ENCODE measurements at regions not wholly inside any gene's neighbourhood (a gene's known extent, or its start where the extent isn't known, plus 50 kb on each side); places are given as distances from the start of the nearest gene placed in this dataset.

DNA sequence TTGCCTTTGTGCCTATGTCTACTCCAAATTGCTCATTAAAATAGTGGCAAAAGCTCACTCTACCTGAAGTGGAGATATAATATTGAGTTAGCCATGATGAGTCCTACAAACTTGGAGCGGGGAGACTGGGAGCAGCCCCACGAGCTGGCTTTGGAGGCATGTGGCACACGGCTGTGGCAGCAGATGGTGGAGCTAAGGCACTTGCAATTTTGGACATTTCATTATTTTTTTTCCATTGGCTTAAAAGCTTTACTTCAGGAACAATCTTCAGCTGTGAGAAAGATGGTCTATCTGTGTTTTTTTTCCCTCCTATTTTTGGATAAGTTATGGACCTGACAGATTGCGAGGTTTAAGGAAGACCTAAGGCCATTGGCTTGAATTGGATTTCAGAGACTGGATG lies 578.3 kb downstream of the CMPK2 start:
- Histone ChIP-seq H3K18ac (ENCODE audit: low read length) (no peak overlapping the region), H2BK15ac (replicated peaks; ENCODE audit: low read depth) (no peak overlapping the region), H3K36me3 (ENCODE audit: control insufficient read depth, insufficient read depth, low read length) (no peaks in the 10 kb centered on the region), H3K4me3 (ENCODE audit: low read length) (no peak overlapping the region), H3K4me2 (ENCODE audit: low read length) (no peak overlapping the region), H3K79me2 (ENCODE audit: control insufficient read depth, insufficient read depth, low read length) (no peaks in the 10 kb centered on the region), H3K23ac (ENCODE audit: low read length) (no peak overlapping the region), H4K8ac (ENCODE audit: low read depth, low read length) (no peak overlapping the region), H3K27ac (ENCODE audit: low read depth, low read length) (no peak overlapping the region), H3K56ac (ENCODE audit: low read length) (no peak overlapping the region), H2AK5ac (ENCODE audit: low read length) (no peak overlapping the region), H3K4me1 (ENCODE audit: control insufficient read depth, low read depth, low read length) (no peaks in the 10 kb centered on the region), H2BK120ac (ENCODE audit: low read depth, low read length) (no peak overlapping the region), H3K4ac (ENCODE audit: low read depth, low read length) (no peak overlapping the region), H4K5ac (ENCODE audit: low read length) (no peak overlapping the region), H2BK5ac (ENCODE audit: low read length) (no peak overlapping the region), H3K27me3 (ENCODE audit: insufficient read depth, low read length, poor library complexity) (no peaks in the 10 kb centered on the region), H3K9ac (ENCODE audit: low read length) (no peak overlapping the region), H3K79me1 (ENCODE audit: low read length) (no peaks in the 10 kb centered on the region)
- no CpG with 5 or more reads among the region's 4 CpGs for WGBS (ENCODE audit: extremely low coverage, insufficient coverage, low lambda C conversion rate)
- no peak for DNase-seq

GRCh38 chr2:6288791-6289190 lies 576.9 kb downstream of the CMPK2 start:
- no peak overlapping the region for H2BK15ac ChIP-seq (replicated peaks; ENCODE audit: low read depth)
- no peak overlapping the region for H3K4me2 ChIP-seq (ENCODE audit: low read length)
- no peak overlapping the region for H4K8ac ChIP-seq (ENCODE audit: low read depth, low read length)
- no peak overlapping the region for H4K5ac ChIP-seq (ENCODE audit: low read length)
- no peak overlapping the region for H2AK5ac ChIP-seq (ENCODE audit: low read length)
- no peak overlapping the region for H3K9ac ChIP-seq (ENCODE audit: low read length)
- H3K4me1 ChIP-seq (ENCODE audit: control insufficient read depth, low read depth, low read length) = no peaks in the 10 kb centered on the region
- no peak overlapping the region for H2BK120ac ChIP-seq (ENCODE audit: low read depth, low read length)
- H3K56ac ChIP-seq (ENCODE audit: low read length) = no peak overlapping the region
- no peaks in the 10 kb centered on the region for H3K36me3 ChIP-seq (ENCODE audit: control insufficient read depth, insufficient read depth, low read length)
- H3K23ac ChIP-seq (ENCODE audit: low read length) = no peak overlapping the region
- no peak overlapping the region for H3K4ac ChIP-seq (ENCODE audit: low read depth, low read length)
- no peaks in the 10 kb centered on the region for H3K79me2 ChIP-seq (ENCODE audit: control insufficient read depth, insufficient read depth, low read length)
- H3K79me1 ChIP-seq (ENCODE audit: low read length) = no peaks in the 10 kb centered on the region
- DNase-seq = no peak
- no peak overlapping the region for H2BK5ac ChIP-seq (ENCODE audit: low read length)
- H3K27me3 ChIP-seq (ENCODE audit: insufficient read depth, low read length, poor library complexity) = no peaks in the 10 kb centered on the region
- no peak overlapping the region for H3K4me3 ChIP-seq (ENCODE audit: low read length)
- no peak overlapping the region for H3K27ac ChIP-seq (ENCODE audit: low read depth, low read length)
- H3K18ac ChIP-seq (ENCODE audit: low read length) = no peak overlapping the region

GRCh38 chr2:6290217-6291015 lies 575.3 kb downstream of the CMPK2 start:
- no peak overlapping the region for H3K27ac ChIP-seq (ENCODE audit: low read depth, low read length)
- H3K9ac ChIP-seq (ENCODE audit: low read length) = no peak overlapping the region
- H2BK15ac ChIP-seq (replicated peaks; ENCODE audit: low read depth) = no peak overlapping the region
- no peaks in the 10 kb centered on the region for H3K79me2 ChIP-seq (ENCODE audit: control insufficient read depth, insufficient read depth, low read length)
- no peak overlapping the region for H3K4me2 ChIP-seq (ENCODE audit: low read length)
- H3K4ac ChIP-seq (ENCODE audit: low read depth, low read length) = no peak overlapping the region
- no peak overlapping the region for H4K5ac ChIP-seq (ENCODE audit: low read length)
- WGBS (ENCODE audit: extremely low coverage, insufficient coverage, low lambda C conversion rate) = no CpG with 5 or more reads among the region's 9 CpGs
- H3K4me3 ChIP-seq (ENCODE audit: low read length) = no peak overlapping the region
- H3K56ac ChIP-seq (ENCODE audit: low read length) = no peak overlapping the region
- DNase-seq = no peak
- H3K79me1 ChIP-seq (ENCODE audit: low read length) = no peaks in the 10 kb centered on the region
- no peak overlapping the region for H2BK5ac ChIP-seq (ENCODE audit: low read length)
- no peak overlapping the region for H2BK120ac ChIP-seq (ENCODE audit: low read depth, low read length)
- H3K4me1 ChIP-seq (ENCODE audit: control insufficient read depth, low read depth, low read length) = no peaks in the 10 kb centered on the region
- no peaks in the 10 kb centered on the region for H3K36me3 ChIP-seq (ENCODE audit: control insufficient read depth, insufficient read depth, low read length)
- H4K8ac ChIP-seq (ENCODE audit: low read depth, low read length) = no peak overlapping the region
- no peaks in the 10 kb centered on the region for H3K27me3 ChIP-seq (ENCODE audit: insufficient read depth, low read length, poor library complexity)
- no peak overlapping the region for H3K18ac ChIP-seq (ENCODE audit: low read length)
- no peak overlapping the region for H2AK5ac ChIP-seq (ENCODE audit: low read length)
- no peak overlapping the region for H3K23ac ChIP-seq (ENCODE audit: low read length)

DNA sequence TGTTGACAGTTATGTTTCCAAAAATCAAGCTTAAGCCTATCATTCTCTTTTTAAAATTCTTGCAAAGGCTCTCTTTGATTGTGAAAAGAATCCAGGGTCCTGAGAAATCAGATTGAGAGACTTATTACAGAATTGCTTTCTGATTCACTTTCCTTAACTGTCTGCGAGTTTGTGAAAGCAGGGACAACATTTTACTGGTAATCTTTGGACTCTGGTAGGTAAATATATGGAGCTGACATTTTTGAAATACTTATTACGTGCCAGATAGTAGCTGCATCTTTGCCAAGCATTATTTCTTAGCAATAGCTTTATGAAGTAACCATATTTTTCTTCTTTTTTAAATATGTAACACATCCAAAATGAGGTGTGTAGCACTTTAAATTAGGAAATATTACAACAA lies 570.9 kb downstream of the CMPK2 start:
- no peak overlapping the region for H3K4me2 ChIP-seq (ENCODE audit: low read length)
- H2BK120ac ChIP-seq (ENCODE audit: low read depth, low read length) = no peak overlapping the region
- H2AK5ac ChIP-seq (ENCODE audit: low read length) = no peak overlapping the region
- H3K4ac ChIP-seq (ENCODE audit: low read depth, low read length) = no peak overlapping the region
- no peak overlapping the region for H3K9ac ChIP-seq (ENCODE audit: low read length)
- H3K79me2 ChIP-seq (ENCODE audit: control insufficient read depth, insufficient read depth, low read length) = no peaks in the 10 kb centered on the region
- H3K23ac ChIP-seq (ENCODE audit: low read length) = no peak overlapping the region
- no peak overlapping the region for H4K5ac ChIP-seq (ENCODE audit: low read length)
- H3K27me3 ChIP-seq (ENCODE audit: insufficient read depth, low read length, poor library complexity) = no peaks in the 10 kb centered on the region
- H3K4me3 ChIP-seq (ENCODE audit: low read length) = no peak overlapping the region
- DNase-seq = no peak
- H4K8ac ChIP-seq (ENCODE audit: low read depth, low read length) = no peak overlapping the region
- H2BK15ac ChIP-seq (replicated peaks; ENCODE audit: low read depth) = no peak overlapping the region
- H3K79me1 ChIP-seq (ENCODE audit: low read length) = no peaks in the 10 kb centered on the region
- no peak overlapping the region for H3K56ac ChIP-seq (ENCODE audit: low read length)
- no peak overlapping the region for H3K18ac ChIP-seq (ENCODE audit: low read length)
- H2BK5ac ChIP-seq (ENCODE audit: low read length) = no peak overlapping the region
- no peaks in the 10 kb centered on the region for H3K36me3 ChIP-seq (ENCODE audit: control insufficient read depth, insufficient read depth, low read length)
- WGBS (ENCODE audit: extremely low coverage, insufficient coverage, low lambda C conversion rate) = no CpG with 5 or more reads among the region's 2 CpGs
- H3K27ac ChIP-seq (ENCODE audit: low read depth, low read length) = no peak overlapping the region
- no peaks in the 10 kb centered on the region for H3K4me1 ChIP-seq (ENCODE audit: control insufficient read depth, low read depth, low read length)

GRCh38 chr2:6297238-6297637 lies 568.5 kb downstream of the CMPK2 start:
- WGBS (ENCODE audit: extremely low coverage, insufficient coverage, low lambda C conversion rate) = no CpG with 5 or more reads among the region's 4 CpGs
- H4K8ac ChIP-seq (ENCODE audit: low read depth, low read length) = no peak overlapping the region
- no peak overlapping the region for H4K5ac ChIP-seq (ENCODE audit: low read length)
- no peak overlapping the region for H2BK15ac ChIP-seq (replicated peaks; ENCODE audit: low read depth)
- DNase-seq = no peak
- H3K9ac ChIP-seq (ENCODE audit: low read length) = no peak overlapping the region
- H3K4me3 ChIP-seq (ENCODE audit: low read length) = no peak overlapping the region
- H3K79me1 ChIP-seq (ENCODE audit: low read length) = no peaks in the 10 kb centered on the region
- no peak overlapping the region for H3K27ac ChIP-seq (ENCODE audit: low read depth, low read length)
- no peaks in the 10 kb centered on the region for H3K27me3 ChIP-seq (ENCODE audit: insufficient read depth, low read length, poor library complexity)
- no peak overlapping the region for H3K18ac ChIP-seq (ENCODE audit: low read length)
- no peak overlapping the region for H2BK5ac ChIP-seq (ENCODE audit: low read length)
- no peak overlapping the region for H3K23ac ChIP-seq (ENCODE audit: low read length)
- no peaks in the 10 kb centered on the region for H3K36me3 ChIP-seq (ENCODE audit: control insufficient read depth, insufficient read depth, low read length)
- H2BK120ac ChIP-seq (ENCODE audit: low read depth, low read length) = no peak overlapping the region
- no peak overlapping the region for H3K4ac ChIP-seq (ENCODE audit: low read depth, low read length)
- no peaks in the 10 kb centered on the region for H3K4me1 ChIP-seq (ENCODE audit: control insufficient read depth, low read depth, low read length)
- no peak overlapping the region for H3K4me2 ChIP-seq (ENCODE audit: low read length)
- no peak overlapping the region for H2AK5ac ChIP-seq (ENCODE audit: low read length)
- H3K79me2 ChIP-seq (ENCODE audit: control insufficient read depth, insufficient read depth, low read length) = no peaks in the 10 kb centered on the region
- no peak overlapping the region for H3K56ac ChIP-seq (ENCODE audit: low read length)

DNA sequence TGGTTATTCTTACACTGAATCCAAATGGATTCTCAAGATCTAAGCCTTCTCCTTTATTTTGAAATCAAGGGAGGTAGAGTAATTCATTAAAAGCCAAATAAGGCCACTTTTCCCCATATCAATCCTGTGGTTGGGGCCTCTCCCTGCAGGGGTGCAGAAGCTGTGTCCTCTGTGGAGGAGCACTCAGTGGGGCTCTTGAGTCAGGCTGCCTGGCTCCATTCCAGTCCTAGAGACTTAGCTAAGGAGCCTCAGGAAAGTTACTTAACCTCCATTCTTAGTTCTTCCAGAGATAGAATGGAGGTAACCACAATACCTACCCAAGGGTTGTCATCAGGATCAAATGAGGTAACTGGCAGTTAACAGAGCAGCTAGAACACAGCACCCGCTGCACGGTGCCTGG lies 564.3 kb downstream of the CMPK2 start:
- Histone ChIP-seq H4K8ac (ENCODE audit: low read depth, low read length) (no peak overlapping the region), H3K27me3 (ENCODE audit: insufficient read depth, low read length, poor library complexity) (no peaks in the 10 kb centered on the region), H3K36me3 (ENCODE audit: control insufficient read depth, insufficient read depth, low read length) (no peaks in the 10 kb centered on the region), H3K4me1 (ENCODE audit: control insufficient read depth, low read depth, low read length) (no peaks in the 10 kb centered on the region), H3K56ac (ENCODE audit: low read length) (no peak overlapping the region), H2BK120ac (ENCODE audit: low read depth, low read length) (no peak overlapping the region), H3K27ac (ENCODE audit: low read depth, low read length) (no peak overlapping the region), H2BK5ac (ENCODE audit: low read length) (no peak overlapping the region), H3K4me3 (ENCODE audit: low read length) (no peak overlapping the region), H3K18ac (ENCODE audit: low read length) (no peak overlapping the region), H3K4me2 (ENCODE audit: low read length) (no peak overlapping the region), H3K4ac (ENCODE audit: low read depth, low read length) (no peak overlapping the region), H3K23ac (ENCODE audit: low read length) (no peak overlapping the region), H2BK15ac (replicated peaks; ENCODE audit: low read depth) (no peak overlapping the region), H3K9ac (ENCODE audit: low read length) (no peak overlapping the region), H3K79me1 (ENCODE audit: low read length) (no peaks in the 10 kb centered on the region), H4K5ac (ENCODE audit: low read length) (no peak overlapping the region), H3K79me2 (ENCODE audit: control insufficient read depth, insufficient read depth, low read length) (no peaks in the 10 kb centered on the region), H2AK5ac (ENCODE audit: low read length) (no peak overlapping the region)
- no peak for DNase-seq
- WGBS (ENCODE audit: extremely low coverage, insufficient coverage, low lambda C conversion rate) = no CpG with 5 or more reads among the region's 2 CpGs

Measured in mesendoderm (in vitro differentiated cells).